ENCODE measurements at regions not wholly inside any gene's neighbourhood (a gene's known extent, or its start where the extent isn't known, plus 50 kb on each side); places are given as distances from the start of the nearest gene placed in this dataset.

DNA sequence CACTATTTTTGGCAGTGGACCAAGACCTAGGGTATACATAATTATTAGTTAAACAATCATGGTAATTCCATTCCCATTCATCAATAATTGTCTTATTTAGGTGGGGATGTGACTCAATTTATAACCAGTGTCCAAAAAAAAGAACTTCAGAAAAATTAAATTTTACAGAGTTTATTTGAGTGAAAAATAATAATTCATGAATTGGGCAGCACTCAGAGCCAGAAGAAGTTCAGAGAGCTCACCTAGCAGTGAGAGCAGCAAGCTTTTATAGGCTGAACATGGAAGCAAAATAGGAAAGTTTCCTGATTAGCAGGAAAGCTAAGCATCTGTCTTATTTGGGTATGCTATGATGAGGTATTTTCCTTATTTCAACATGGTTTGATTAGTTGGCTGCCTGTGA, 500.8 kb downstream of the PCDH7 start:
- TF ChIP-seq, protein P1, sequence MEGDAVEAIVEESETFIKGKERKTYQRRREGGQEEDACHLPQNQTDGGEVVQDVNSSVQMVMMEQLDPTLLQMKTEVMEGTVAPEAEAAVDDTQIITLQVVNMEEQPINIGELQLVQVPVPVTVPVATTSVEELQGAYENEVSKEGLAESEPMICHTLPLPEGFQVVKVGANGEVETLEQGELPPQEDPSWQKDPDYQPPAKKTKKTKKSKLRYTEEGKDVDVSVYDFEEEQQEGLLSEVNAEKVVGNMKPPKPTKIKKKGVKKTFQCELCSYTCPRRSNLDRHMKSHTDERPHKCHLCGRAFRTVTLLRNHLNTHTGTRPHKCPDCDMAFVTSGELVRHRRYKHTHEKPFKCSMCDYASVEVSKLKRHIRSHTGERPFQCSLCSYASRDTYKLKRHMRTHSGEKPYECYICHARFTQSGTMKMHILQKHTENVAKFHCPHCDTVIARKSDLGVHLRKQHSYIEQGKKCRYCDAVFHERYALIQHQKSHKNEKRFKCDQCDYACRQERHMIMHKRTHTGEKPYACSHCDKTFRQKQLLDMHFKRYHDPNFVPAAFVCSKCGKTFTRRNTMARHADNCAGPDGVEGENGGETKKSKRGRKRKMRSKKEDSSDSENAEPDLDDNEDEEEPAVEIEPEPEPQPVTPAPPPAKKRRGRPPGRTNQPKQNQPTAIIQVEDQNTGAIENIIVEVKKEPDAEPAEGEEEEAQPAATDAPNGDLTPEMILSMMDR (IDR thresholded peaks at IDR 0.05 in 4 of 5, conservative IDR thresholded peaks at IDR 0.05 in 1 of 5), result no peak
- no peak for TF ChIP-seq POLR2A (IDR thresholded peaks at IDR 0.05)
